Mucosa of rectum (tissue), 2 donors: ENCODE measurements at regions not wholly inside any gene's neighbourhood (a gene's known extent, or its start where the extent isn't known, plus 50 kb on each side); places are given as distances from the start of the nearest gene placed in this dataset.

Source experiments
- H3K27ac ChIP-seq, 2 donors: one replicate each; pipeline ENCODE4 v1.7.0; 2013; ENCODE audit warnings: inconsistent platforms in 2 of 2, low read depth in 2 of 2, low read length in 2 of 2
- H3K27me3 ChIP-seq, 2 donors: one replicate each; pipeline ENCODE4 v1.7.0; 2013; ENCODE audit warnings: low read length in 2 of 2; ENCODE audit not compliant: control insufficient read depth in 2 of 2, insufficient read depth in 2 of 2
- H3K36me3 ChIP-seq, 2 donors: one replicate each; pipeline ENCODE4 v1.7.0; 2013; ENCODE audit warnings: low read length in 2 of 2; ENCODE audit not compliant: control insufficient read depth in 2 of 2, insufficient read depth in 2 of 2
- H3K4me1 ChIP-seq, 2 donors: one replicate each; pipeline ENCODE4 v1.7.0; 2013; ENCODE audit warnings: low read length in 2 of 2, mild to moderate bottlenecking in 1 of 2; ENCODE audit not compliant: control insufficient read depth in 2 of 2, insufficient read depth in 2 of 2
- H3K4me3 ChIP-seq, 2 donors: one replicate each; pipeline ENCODE4 v1.7.0; 2013; ENCODE audit warnings: low read length in 2 of 2
- H3K9ac ChIP-seq, 2 donors: one replicate each; pipeline ENCODE4 v1.7.0; 2013; ENCODE audit warnings: low read length in 2 of 2, low read depth in 1 of 2, mild to moderate bottlenecking in 1 of 2
- H3K9me3 ChIP-seq, 2 donors: one replicate each; pipeline ENCODE4 v1.7.0; 2013; ENCODE audit warnings: low read length in 2 of 2; ENCODE audit not compliant: control insufficient read depth in 2 of 2
- donor health status: healthy.
- donor health status: Normal muscosa, but diverticular disease.

GRCh38 chr15:95352631-95353187 lies 977.8 kb upstream of the NR2F2 start:
- H3K4me3 ChIP-seq, result no peak overlapping the region
- H3K9ac ChIP-seq, result no peak overlapping the region
- no peaks in the 10 kb centered on the region for H3K27me3 ChIP-seq
- H3K4me1 ChIP-seq, result no peaks in the 10 kb centered on the region
- peaks cover 0 to 2% of the 10 kb centered on the region in 2 donors for H3K9me3 ChIP-seq
- no peak overlapping the region for H3K27ac ChIP-seq
- H3K36me3 ChIP-seq, result no peaks in the 10 kb centered on the region

- peaks cover 0 to 2% of the 10 kb centered on the region in 2 donors for H3K9me3 ChIP-seq
- H3K27me3 ChIP-seq, result no peaks in the 10 kb centered on the region
- H3K4me1 ChIP-seq, result no peaks in the 10 kb centered on the region
- H3K36me3 ChIP-seq, result no peaks in the 10 kb centered on the region
- no peak overlapping the region for H3K9ac ChIP-seq
- no peak overlapping the region for H3K27ac ChIP-seq
- H3K4me3 ChIP-seq, result no peak overlapping the region
These were observed 977.0 kb upstream of the NR2F2 start for GRCh38 chr15:95353512-95353911.

GRCh38 chr15:95359966-95360365 lies 970.5 kb upstream of the NR2F2 start:
- Histone ChIP-seq H3K27ac (no peak overlapping the region), H3K4me1 (no peaks in the 10 kb centered on the region), H3K9me3 (no peaks in the 10 kb centered on the region), H3K4me3 (no peak overlapping the region), H3K36me3 (no peaks in the 10 kb centered on the region), H3K27me3 (no peaks in the 10 kb centered on the region), H3K9ac (no peak overlapping the region)

GRCh38 chr15:95362306-95362705 lies 968.2 kb upstream of the NR2F2 start:
- H3K4me3 ChIP-seq, result no peak overlapping the region
- no peak overlapping the region for H3K27ac ChIP-seq
- no peaks in the 10 kb centered on the region for H3K4me1 ChIP-seq
- no peaks in the 10 kb centered on the region for H3K9me3 ChIP-seq
- no peak overlapping the region for H3K9ac ChIP-seq
- H3K36me3 ChIP-seq, result no peaks in the 10 kb centered on the region
- no peaks in the 10 kb centered on the region for H3K27me3 ChIP-seq

- H3K27ac ChIP-seq, result no peak overlapping the region
- no peak overlapping the region for H3K4me3 ChIP-seq
- no peaks in the 10 kb centered on the region for H3K36me3 ChIP-seq
- H3K9ac ChIP-seq, result no peak overlapping the region
- H3K27me3 ChIP-seq, result no peaks in the 10 kb centered on the region
- H3K4me1 ChIP-seq, result no peaks in the 10 kb centered on the region
- H3K9me3 ChIP-seq, result no peaks in the 10 kb centered on the region
These were observed 966.9 kb upstream of the NR2F2 start for GRCh38 chr15:95363646-95364045.

GRCh38 chr15:95365511-95366107 lies 964.9 kb upstream of the NR2F2 start:
- Histone ChIP-seq H3K27ac (no peak overlapping the region), H3K4me1 (no peaks in the 10 kb centered on the region), H3K36me3 (no peaks in the 10 kb centered on the region), H3K27me3 (no peaks in the 10 kb centered on the region), H3K9me3 (no peaks in the 10 kb centered on the region), H3K9ac (no peak overlapping the region), H3K4me3 (no peak overlapping the region)

GRCh38 chr15:95368191-95368590 lies 962.3 kb upstream of the NR2F2 start:
- Histone ChIP-seq H3K27me3 (no peaks in the 10 kb centered on the region), H3K4me3 (no peak overlapping the region), H3K36me3 (no peaks in the 10 kb centered on the region), H3K9ac (no peak overlapping the region), H3K4me1 (no peaks in the 10 kb centered on the region), H3K27ac (no peak overlapping the region), H3K9me3 (no peaks in the 10 kb centered on the region)

GRCh38 chr15:95368755-95369601 lies 961.5 kb upstream of the NR2F2 start:
- Histone ChIP-seq H3K36me3 (no peaks in the 10 kb centered on the region), H3K9me3 (no peaks in the 10 kb centered on the region), H3K4me3 (no peak overlapping the region), H3K9ac (no peak overlapping the region), H3K27me3 (no peaks in the 10 kb centered on the region), H3K27ac (no peak overlapping the region), H3K4me1 (no peaks in the 10 kb centered on the region)

GRCh38 chr15:95370291-95370690 lies 960.2 kb upstream of the NR2F2 start:
- H3K4me3 ChIP-seq, result no peak overlapping the region
- H3K9me3 ChIP-seq, result no peaks in the 10 kb centered on the region
- H3K9ac ChIP-seq, result no peak overlapping the region
- H3K27ac ChIP-seq, result no peak overlapping the region
- no peaks in the 10 kb centered on the region for H3K4me1 ChIP-seq
- no peaks in the 10 kb centered on the region for H3K36me3 ChIP-seq
- H3K27me3 ChIP-seq, result no peaks in the 10 kb centered on the region

- Histone ChIP-seq H3K4me3 (no peak overlapping the region), H3K9me3 (no peaks in the 10 kb centered on the region), H3K27me3 (no peaks in the 10 kb centered on the region), H3K27ac (no peak overlapping the region), H3K36me3 (no peaks in the 10 kb centered on the region), H3K9ac (no peak overlapping the region), H3K4me1 (no peaks in the 10 kb centered on the region)
These were observed 958.8 kb upstream of the NR2F2 start for GRCh38 chr15:95371664-95372063.
